ENCODE measurements at regions not wholly inside any gene's neighbourhood (a gene's known extent, or its start where the extent isn't known, plus 50 kb on each side); places are given as distances from the start of the nearest gene placed in this dataset.
"Not testable (repeated sequence)": the region's sequence is repeated elsewhere in the genome, so short reads cannot be mapped to it uniquely, and the experiment has no call there.

- no peak for DNase-seq (ENCODE audit: low spot score)
These were observed 237.4 kb upstream of the AUTS2 start for GRCh38 chr7:69360913-69361312.

GRCh38 chr7:69363136-69363535 is 235.1 kb upstream of the AUTS2 start:
- no peak for DNase-seq (ENCODE audit: low spot score)

GRCh38 chr7:69364813-69365643 is 233.2 kb upstream of the AUTS2 start:
- DNase-seq (ENCODE audit: low spot score), result no peak

- no peak for DNase-seq (ENCODE audit: low spot score)
These were observed 232.6 kb upstream of the AUTS2 start for GRCh38 chr7:69365651-69366192.

GRCh38 chr7:69367780-69368179 is 230.5 kb upstream of the AUTS2 start:
- DNase-seq (ENCODE audit: low spot score), result no peak

GRCh38 chr7:69373171-69374043 is 224.9 kb upstream of the AUTS2 start:
- DNase-seq (ENCODE audit: low spot score), result no peak

GRCh38 chr7:69374044-69374425 is 224.2 kb upstream of the AUTS2 start:
- DNase-seq (ENCODE audit: low spot score), result peak; percentile 12

GRCh38 chr7:69377191-69377590 is 221.1 kb upstream of the AUTS2 start:
- no peak for DNase-seq (ENCODE audit: low spot score)

- no peak for DNase-seq (ENCODE audit: low spot score)
These were observed 209.7 kb upstream of the AUTS2 start for GRCh38 chr7:69388452-69389137.

GRCh38 chr7:69389216-69389615 is 209.1 kb upstream of the AUTS2 start:
- DNase-seq (ENCODE audit: low spot score), result no peak

- not testable (repeated sequence) for DNase-seq (ENCODE audit: low spot score)
These were observed 204.4 kb upstream of the AUTS2 start for GRCh38 chr7:69393912-69394311.

GRCh38 chr7:69395061-69395714 is 203.1 kb upstream of the AUTS2 start:
- DNase-seq (ENCODE audit: low spot score), result no peak

GRCh38 chr7:69398986-69399385 is 199.3 kb upstream of the AUTS2 start:
- no peak for DNase-seq (ENCODE audit: low spot score)

- DNase-seq (ENCODE audit: low spot score), result no peak
These were observed 198.9 kb upstream of the AUTS2 start for GRCh38 chr7:69399401-69399800.

- no peak for DNase-seq (ENCODE audit: low spot score)
These were observed 195.6 kb upstream of the AUTS2 start for GRCh38 chr7:69402696-69403095.

GRCh38 chr7:69403169-69403568 is 195.1 kb upstream of the AUTS2 start:
- DNase-seq (ENCODE audit: low spot score), result peak; percentile 9

GRCh38 chr7:69411018-69411417 is 187.3 kb upstream of the AUTS2 start:
- DNase-seq (ENCODE audit: low spot score), result no peak

GRCh38 chr7:69411466-69411865 is 186.8 kb upstream of the AUTS2 start:
- no peak for DNase-seq (ENCODE audit: low spot score)

- DNase-seq (ENCODE audit: low spot score), result peak; percentile 56
These were observed 185.7 kb upstream of the AUTS2 start for GRCh38 chr7:69412331-69413146.

GRCh38 chr7:69414555-69414954 is 183.7 kb upstream of the AUTS2 start:
- no peak for DNase-seq (ENCODE audit: low spot score)
